Activated CD8-positive, alpha-beta memory T cell treated with anti-CD3 and anti-CD28 coated beads, Interleukin-2, amount 10 ng/mL, durations not matched to agents 7 days and 5 days (primary cell): ENCODE measurements at regions not wholly inside any gene's neighbourhood (a gene's known extent, or its start where the extent isn't known, plus 50 kb on each side); places are given as distances from the start of the nearest gene placed in this dataset.

Experiments
- ATAC-seq: fragments of 150-1000 bp; cut with Tn5 transposase; one replicate; pipeline ENCODE4 v1.10.0; 2021; ENCODE audit warnings: moderate library complexity
- CTCF ChIA-PET: fragments of 350-600 bp; sonication (Branson Sonifier 250); formaldehyde crosslinking; loops from one replicate; lab custom pipeline; 2021; ENCODE audit warnings: antibody characterized with exemption; lab: Charles Lee
- DNase-seq: peaks from one replicate; pipeline ENCODE4 v3.0.0-alpha.2; 2020
- H3K27ac Mint-ChIP-seq: one replicate; pipeline ENCODE4 v1.8.0; 2021; ENCODE audit warnings: mild to moderate bottlenecking, mixed read lengths
- H3K27me3 Mint-ChIP-seq: one replicate; pipeline ENCODE4 v1.8.0; 2021; ENCODE audit warnings: mixed read lengths
- H3K36me3 Mint-ChIP-seq: one replicate; pipeline ENCODE4 v1.8.0; 2021; ENCODE audit warnings: mild to moderate bottlenecking, mixed read lengths
- H3K4me1 Mint-ChIP-seq: one replicate; pipeline ENCODE4 v1.8.0; 2021; ENCODE audit warnings: mixed read lengths
- H3K4me3 Mint-ChIP-seq: one replicate; pipeline ENCODE4 v1.8.0; 2021; ENCODE audit warnings: mild to moderate bottlenecking, moderate library complexity, mixed read lengths
- H3K9me3 Mint-ChIP-seq: one replicate; pipeline ENCODE4 v1.8.0; 2022; ENCODE audit warnings: low read depth, mixed read lengths

DNA sequence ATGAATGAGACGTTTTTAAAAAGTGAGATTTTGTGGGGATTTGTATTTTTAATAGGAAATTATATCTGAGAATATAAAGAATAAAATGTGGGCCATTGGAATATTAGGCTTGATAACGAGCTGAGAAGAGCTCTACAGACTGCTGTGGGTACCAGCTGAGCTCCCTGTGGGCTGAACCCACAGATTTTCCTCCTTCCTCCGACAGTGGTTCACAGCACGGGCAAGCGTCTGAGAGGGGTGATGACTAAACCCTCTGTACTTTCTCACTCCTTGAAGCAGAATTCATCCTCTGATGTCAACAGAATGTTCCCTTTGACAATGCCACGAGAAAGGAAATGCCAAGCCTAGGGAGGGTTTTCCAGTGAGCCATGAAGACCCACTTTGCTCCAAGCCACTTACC, 102.7 kb upstream of the AJAP1 start:
- ATAC-seq (no peak), DNase-seq (no peak)
- Mint-ChIP-seq H3K4me3 (no peak overlapping the region), H3K9me3 (no peaks in the 10 kb centered on the region), H3K27ac (no peak overlapping the region), H3K36me3 (no peaks in the 10 kb centered on the region), H3K4me1 (no peaks in the 10 kb centered on the region), H3K27me3 (no peaks in the 10 kb centered on the region)
- CTCF ChIA-PET = interaction anchor here (0.7 kb wide), 1 partner anchor 34 kb away, joined by 3 read pairs; no protein-coding TSS in a partner anchor

DNA sequence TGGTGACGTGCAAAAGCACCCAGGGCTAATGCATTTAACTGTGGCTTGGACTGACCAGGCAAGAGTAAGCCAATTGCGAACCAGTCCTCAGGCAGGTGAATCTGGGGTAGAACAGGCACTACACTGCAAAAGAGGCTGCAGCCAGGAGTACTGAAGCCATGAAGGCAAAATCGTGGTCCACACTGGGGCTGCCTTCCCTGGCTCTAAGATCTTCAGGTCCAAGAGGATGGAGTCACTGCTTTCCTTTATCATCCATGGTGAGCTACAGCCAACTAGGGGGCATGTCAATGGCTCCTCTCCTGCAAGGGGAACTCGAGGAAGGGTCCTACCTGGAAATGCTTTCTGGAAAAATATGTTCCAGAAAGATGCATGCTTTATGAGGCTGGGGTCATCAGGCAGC, 100.6 kb upstream of the AJAP1 start:
- Mint-ChIP-seq H3K4me3 (no peak overlapping the region), H3K36me3 (no peaks in the 10 kb centered on the region), H3K27me3 (no peaks in the 10 kb centered on the region), H3K4me1 (no peaks in the 10 kb centered on the region), H3K9me3 (no peaks in the 10 kb centered on the region), H3K27ac (no peak overlapping the region)
- no peak for DNase-seq
- CTCF ChIA-PET = no interaction called here
- ATAC-seq = no peak

DNA sequence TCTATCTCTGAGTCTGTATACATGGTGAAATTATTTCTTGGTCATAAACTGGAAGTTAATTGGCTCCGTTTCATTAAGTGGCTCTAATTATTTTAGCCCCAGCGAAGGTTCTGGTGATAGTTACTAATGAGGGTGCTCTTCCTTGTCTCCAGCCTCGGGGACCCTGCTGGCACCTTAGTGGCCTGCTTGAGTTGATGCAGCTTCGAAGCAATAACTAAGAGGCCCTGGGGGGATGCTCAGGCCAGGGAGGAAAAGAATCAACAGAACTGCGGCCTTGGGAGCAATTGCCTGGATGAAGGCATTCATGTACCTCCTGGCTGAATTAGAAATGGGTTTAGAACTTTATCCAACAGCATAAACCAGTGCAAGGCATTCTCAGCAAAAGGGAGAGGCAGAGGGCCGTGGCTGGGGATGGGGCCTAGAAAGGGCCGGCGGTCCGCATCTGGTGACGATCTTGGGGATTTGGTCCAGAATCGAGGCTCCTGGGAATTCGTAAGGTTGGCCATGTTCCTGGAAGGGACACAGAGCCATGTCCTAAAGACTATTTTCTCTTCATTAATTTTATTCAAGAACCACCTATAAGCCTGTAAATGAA, 100.0 kb upstream of the AJAP1 start:
- no peak overlapping the region for H3K27ac Mint-ChIP-seq
- CTCF ChIA-PET = no interaction called here
- no peaks in the 10 kb centered on the region for H3K27me3 Mint-ChIP-seq
- DNase-seq (no peak), ATAC-seq (no peak)
- H3K4me1 Mint-ChIP-seq = no peaks in the 10 kb centered on the region
- no peak overlapping the region for H3K4me3 Mint-ChIP-seq
- no peaks in the 10 kb centered on the region for H3K36me3 Mint-ChIP-seq
- H3K9me3 Mint-ChIP-seq = no peaks in the 10 kb centered on the region

DNA sequence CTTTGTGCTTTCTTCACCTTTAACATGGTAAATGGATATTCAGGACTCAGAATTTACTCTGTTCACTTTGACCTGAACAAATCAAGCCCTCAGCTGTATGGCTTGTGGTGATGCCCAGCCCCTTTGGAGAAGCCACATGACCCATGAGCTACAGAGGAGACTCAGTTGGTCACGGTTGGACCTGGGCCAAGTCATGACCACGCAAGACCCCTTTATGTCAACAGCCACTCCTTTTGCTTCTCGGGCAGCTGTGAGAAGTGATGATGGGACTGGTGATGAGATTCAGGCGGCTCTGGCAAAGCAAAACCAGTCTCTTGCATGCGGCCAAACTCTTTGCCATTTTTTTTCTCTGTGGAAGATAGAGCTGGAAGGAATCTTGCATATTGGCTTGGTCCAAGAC, 96.5 kb upstream of the AJAP1 start:
- H3K9me3 Mint-ChIP-seq = no peaks in the 10 kb centered on the region
- H3K27ac Mint-ChIP-seq = no peak overlapping the region
- CTCF ChIA-PET = no interaction called here
- no peaks in the 10 kb centered on the region for H3K36me3 Mint-ChIP-seq
- H3K4me1 Mint-ChIP-seq = no peaks in the 10 kb centered on the region
- no peaks in the 10 kb centered on the region for H3K27me3 Mint-ChIP-seq
- ATAC-seq (no peak), DNase-seq (no peak)
- no peak overlapping the region for H3K4me3 Mint-ChIP-seq

DNA sequence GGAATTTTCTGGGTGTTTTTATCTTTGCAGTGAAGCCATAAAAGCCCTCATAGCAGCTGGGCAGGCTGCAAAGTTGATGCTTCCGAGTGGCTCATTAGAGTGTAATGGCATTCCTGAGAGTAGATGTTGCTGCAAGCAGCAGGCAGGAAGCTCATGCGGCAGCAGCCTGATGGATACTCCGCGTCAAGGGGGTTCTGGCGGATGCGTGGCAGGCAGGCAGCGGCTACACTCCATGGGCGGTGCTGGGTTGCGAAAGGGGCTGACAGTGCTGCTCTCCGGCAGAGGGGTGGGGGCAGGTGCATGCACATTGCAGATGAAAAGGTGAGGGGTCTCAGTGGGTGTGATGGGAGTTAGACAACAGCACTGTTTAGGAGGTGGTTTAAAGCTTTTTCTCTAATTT, 93.2 kb upstream of the AJAP1 start:
- Mint-ChIP-seq H3K27ac (no peak overlapping the region), H3K36me3 (no peaks in the 10 kb centered on the region), H3K4me1 (no peaks in the 10 kb centered on the region), H3K4me3 (no peak overlapping the region), H3K9me3 (no peaks in the 10 kb centered on the region), H3K27me3 (no peaks in the 10 kb centered on the region)
- ATAC-seq = no peak
- DNase-seq = no peak
- CTCF ChIA-PET = no interaction called here

DNA sequence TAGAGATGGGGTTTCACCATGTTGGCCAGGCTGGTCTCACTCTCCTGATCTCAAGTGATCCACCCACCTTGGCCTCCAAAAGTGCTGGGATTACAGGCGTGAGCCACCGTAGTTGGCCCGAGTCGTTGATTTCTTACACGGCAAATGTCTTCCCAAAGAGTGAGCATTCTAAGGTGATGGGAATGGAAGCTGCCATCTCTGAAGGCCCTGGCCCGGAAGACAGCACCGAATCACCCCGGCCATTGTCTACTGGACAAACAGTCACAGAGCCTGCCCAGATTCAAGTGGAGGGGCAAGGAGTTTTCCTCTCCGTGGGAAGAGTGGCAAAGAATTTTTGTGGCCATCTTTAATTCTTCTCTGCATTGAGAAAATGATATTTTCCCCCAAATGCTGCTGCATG, 92.1 kb upstream of the AJAP1 start:
- ATAC-seq = no peak
- Mint-ChIP-seq H3K4me3 (no peak overlapping the region), H3K27me3 (no peaks in the 10 kb centered on the region), H3K9me3 (no peaks in the 10 kb centered on the region), H3K27ac (no peak overlapping the region), H3K4me1 (no peaks in the 10 kb centered on the region), H3K36me3 (no peaks in the 10 kb centered on the region)
- CTCF ChIA-PET = no interaction called here
- DNase-seq = no peak

DNA sequence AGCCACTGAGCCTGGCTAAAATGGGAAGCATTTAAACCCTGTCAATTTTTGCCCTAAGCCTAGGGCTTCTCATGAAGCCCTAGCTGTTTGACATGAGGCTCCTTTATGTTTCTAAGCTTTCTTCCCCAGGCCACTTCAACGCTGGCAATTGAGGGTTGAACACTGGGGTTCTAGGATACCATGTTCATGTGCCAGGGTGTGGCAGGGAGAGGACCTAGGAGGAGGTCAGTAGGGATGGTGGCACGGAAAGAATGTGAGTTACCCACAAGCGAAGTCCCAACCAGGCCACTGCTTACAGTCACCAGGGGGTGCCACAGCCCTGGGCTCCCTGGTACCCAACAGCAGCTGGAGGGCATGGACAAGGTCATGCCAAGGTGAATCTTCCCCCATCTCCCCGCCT, 90.8 kb upstream of the AJAP1 start:
- CTCF ChIA-PET = no interaction called here
- Mint-ChIP-seq H3K36me3 (no peaks in the 10 kb centered on the region), H3K4me3 (no peak overlapping the region), H3K9me3 (no peaks in the 10 kb centered on the region), H3K4me1 (no peaks in the 10 kb centered on the region), H3K27me3 (no peaks in the 10 kb centered on the region), H3K27ac (no peak overlapping the region)
- DNase-seq (no peak), ATAC-seq (no peak)

DNA sequence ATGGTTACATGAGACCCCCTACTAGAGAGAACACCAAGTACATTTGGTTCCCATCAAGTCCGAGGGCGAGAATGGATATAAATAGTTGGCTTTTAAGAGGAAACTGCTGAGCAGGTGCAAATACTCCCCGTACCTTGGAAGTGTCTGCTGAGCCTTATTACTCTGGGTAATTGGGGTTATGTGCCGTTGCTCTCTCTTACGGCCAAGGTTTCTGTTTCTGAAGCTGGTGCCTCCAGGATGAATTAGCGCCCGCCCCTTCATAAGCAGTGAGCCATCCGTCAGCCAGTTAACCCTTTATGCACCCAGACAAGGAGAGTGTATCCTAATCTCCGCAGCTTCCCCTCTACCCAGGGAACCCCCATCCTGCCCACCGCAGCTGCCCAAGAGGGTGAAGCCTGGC, 90.4 kb upstream of the AJAP1 start:
- CTCF ChIA-PET = no interaction called here
- DNase-seq = no peak

DNA sequence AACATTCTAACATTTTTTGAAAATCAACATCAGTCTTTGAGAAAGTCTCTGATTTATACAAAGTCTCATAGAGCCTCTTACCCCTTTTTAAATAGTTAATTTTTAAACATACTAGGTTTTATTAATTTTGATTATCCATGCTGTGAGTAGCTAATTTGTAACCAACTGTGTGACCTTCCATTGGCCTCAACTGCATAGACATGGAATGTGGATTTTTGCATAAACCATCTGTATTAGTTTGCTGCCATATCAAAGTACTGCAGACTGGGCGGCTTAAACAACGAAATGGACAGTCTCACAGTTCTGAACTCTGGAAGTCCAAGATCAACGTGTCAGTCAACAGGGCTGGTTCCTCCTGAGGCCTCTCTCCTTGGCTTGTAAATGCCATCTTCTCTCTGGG, 89.2 kb upstream of the AJAP1 start:
- ATAC-seq (no peak), DNase-seq (no peak)
- Mint-ChIP-seq H3K27ac (no peak overlapping the region), H3K36me3 (no peaks in the 10 kb centered on the region), H3K4me3 (no peak overlapping the region), H3K4me1 (no peaks in the 10 kb centered on the region), H3K27me3 (no peaks in the 10 kb centered on the region), H3K9me3 (no peaks in the 10 kb centered on the region)
- CTCF ChIA-PET = no interaction called here

More for the DNA sequence above, 90.4 kb upstream of the AJAP1 start:
- no peak for ATAC-seq
- H3K9me3 Mint-ChIP-seq = no peaks in the 10 kb centered on the region
- H3K36me3 Mint-ChIP-seq = no peaks in the 10 kb centered on the region
- no peak overlapping the region for H3K27ac Mint-ChIP-seq
- no peaks in the 10 kb centered on the region for H3K27me3 Mint-ChIP-seq
- H3K4me1 Mint-ChIP-seq = no peaks in the 10 kb centered on the region
- no peak overlapping the region for H3K4me3 Mint-ChIP-seq

DNA sequence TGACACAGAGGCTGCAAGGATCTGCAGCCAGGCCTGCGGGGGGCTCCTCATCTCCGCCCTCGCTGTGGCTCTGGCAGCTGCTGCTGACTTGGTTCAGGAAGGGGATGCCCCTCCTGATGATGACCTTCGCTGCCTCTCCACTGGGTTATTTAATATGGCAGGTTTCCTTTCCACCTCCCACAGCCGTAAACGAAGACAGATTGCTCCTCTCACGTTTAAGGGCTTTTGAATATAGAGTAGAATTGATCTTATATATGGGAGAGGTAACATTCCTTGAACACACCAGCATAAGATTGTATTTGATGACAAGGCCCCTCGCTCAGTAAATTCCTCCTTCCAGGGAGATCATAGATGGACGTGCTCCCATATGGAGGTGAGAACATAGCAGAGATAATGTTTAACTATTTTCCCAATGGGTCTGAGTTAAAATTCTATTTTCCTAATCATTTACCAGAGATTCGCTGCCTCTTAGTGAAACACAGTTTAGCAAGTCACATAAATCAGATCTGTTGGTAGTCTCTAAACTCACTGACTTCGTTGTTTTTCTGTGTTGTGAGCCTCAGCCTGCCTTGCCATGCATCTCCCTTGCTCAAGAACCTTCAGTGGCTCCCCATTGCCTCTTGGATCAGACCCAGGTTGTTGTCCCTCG, 88.5 kb upstream of the AJAP1 start:
- ATAC-seq (no peak), DNase-seq (no peak)
- CTCF ChIA-PET = no interaction called here
- no peak overlapping the region for H3K27ac Mint-ChIP-seq
- H3K4me3 Mint-ChIP-seq = no peak overlapping the region
- no peaks in the 10 kb centered on the region for H3K36me3 Mint-ChIP-seq
- no peaks in the 10 kb centered on the region for H3K27me3 Mint-ChIP-seq
- no peaks in the 10 kb centered on the region for H3K4me1 Mint-ChIP-seq
- no peaks in the 10 kb centered on the region for H3K9me3 Mint-ChIP-seq

DNA sequence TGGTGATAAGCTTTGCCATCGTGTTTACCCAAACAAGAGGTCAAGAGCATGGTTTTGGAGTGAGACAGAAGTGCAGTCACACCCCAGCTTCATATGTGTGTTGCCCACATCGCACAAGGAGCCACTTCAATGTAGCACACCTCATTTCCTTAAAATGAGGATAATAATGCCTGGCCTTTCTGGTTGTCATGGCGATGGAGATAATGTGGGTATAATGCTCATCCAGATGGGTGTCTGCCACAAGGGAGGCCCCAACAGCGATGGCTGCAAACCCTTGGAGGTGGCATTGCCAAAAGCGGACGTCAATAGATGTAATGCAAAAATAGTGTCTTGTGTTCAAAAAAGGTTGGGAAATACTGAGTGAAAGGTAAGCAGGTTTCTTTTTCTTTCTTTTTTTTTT, 83.1 kb upstream of the AJAP1 start:
- no peaks in the 10 kb centered on the region for H3K4me1 Mint-ChIP-seq
- ATAC-seq = no peak
- no peaks in the 10 kb centered on the region for H3K9me3 Mint-ChIP-seq
- CTCF ChIA-PET = no interaction called here
- no peak overlapping the region for H3K27ac Mint-ChIP-seq
- H3K36me3 Mint-ChIP-seq = no peaks in the 10 kb centered on the region
- no peak overlapping the region for H3K4me3 Mint-ChIP-seq
- no peak for DNase-seq
- H3K27me3 Mint-ChIP-seq = peaks cover 7% of the 10 kb centered on the region

DNA sequence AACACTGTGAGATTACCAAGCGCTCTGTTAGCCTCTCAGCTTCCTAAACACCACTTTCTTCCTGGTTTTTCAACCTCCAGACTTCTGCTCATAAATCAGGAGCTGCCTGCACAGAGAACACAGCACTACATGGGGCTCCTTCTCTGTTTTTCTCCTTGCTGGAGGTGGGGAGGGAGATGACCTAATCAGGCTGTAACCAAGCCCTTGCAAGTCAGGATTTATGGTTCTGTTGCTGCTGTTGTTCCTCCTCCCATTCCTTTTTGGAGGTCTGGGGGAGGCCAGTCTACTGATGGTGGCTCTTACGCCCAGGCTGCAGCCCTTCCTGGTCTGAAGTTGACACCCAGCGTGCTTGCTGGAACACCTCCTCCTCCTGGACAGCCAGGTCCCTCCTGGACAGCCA, 80.9 kb upstream of the AJAP1 start:
- H3K4me3 Mint-ChIP-seq = no peak overlapping the region
- DNase-seq (no peak), ATAC-seq (no peak)
- H3K36me3 Mint-ChIP-seq = no peaks in the 10 kb centered on the region
- no peaks in the 10 kb centered on the region for H3K4me1 Mint-ChIP-seq
- no peaks in the 10 kb centered on the region for H3K9me3 Mint-ChIP-seq
- H3K27ac Mint-ChIP-seq = no peak overlapping the region
- CTCF ChIA-PET = interaction anchor here (1.0 kb wide), 1 partner anchor 12 kb away, joined by 4 read pairs; no protein-coding TSS in a partner anchor
- peaks cover 7% of the 10 kb centered on the region for H3K27me3 Mint-ChIP-seq

DNA sequence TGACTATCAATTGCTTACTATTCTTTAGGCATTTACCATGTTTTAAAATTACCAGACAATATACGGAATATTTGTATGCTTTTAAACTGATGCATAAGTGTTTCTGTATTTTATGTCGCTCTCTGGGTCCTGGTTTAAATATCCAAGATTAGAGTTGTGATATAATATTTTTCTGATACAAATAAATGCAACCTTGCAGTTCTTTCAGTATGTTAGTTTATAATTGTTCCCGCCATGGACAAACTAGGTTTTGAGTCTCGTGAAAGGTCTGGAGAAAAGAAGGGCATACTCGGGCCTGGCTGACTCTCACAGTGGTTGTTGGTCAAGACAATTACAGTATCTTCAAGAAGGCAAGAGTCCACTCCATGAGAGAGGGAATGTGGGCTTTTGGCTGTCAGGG, 72.6 kb upstream of the AJAP1 start:
- Mint-ChIP-seq H3K9me3 (no peaks in the 10 kb centered on the region), H3K4me1 (no peaks in the 10 kb centered on the region), H3K27me3 (peaks cover 31% of the 10 kb centered on the region), H3K36me3 (no peaks in the 10 kb centered on the region), H3K4me3 (no peak overlapping the region), H3K27ac (no peak overlapping the region)
- ATAC-seq (no peak), DNase-seq (no peak)
- CTCF ChIA-PET = no interaction called here

DNA sequence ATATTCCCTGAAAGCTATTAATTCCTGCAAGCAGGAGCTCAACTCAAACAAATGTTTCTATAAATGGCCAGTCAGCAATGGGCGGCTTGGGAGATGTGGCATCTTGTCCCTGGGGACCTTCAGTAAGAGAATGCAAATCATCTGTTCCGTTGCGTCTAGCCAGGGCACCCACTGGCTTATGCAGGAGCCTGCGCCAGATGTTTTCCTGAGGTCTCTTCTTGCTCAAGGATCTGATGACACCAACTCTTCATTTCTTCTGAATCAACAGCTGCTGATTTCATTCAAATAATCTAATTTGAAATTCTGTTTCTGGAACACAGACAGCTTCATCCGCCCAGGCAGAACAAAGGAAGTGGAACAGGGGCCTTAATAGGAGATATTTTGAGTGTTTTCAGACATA, 70.0 kb upstream of the AJAP1 start:
- CTCF ChIA-PET = interaction anchor here (1.1 to 1.3 kb wide), 2 partner anchors 11 to 33 kb away, joined by 3 to 5 read pairs; no protein-coding TSS in a partner anchor
- no peak overlapping the region for H3K4me3 Mint-ChIP-seq
- no peaks in the 10 kb centered on the region for H3K4me1 Mint-ChIP-seq
- peaks cover 31% of the 10 kb centered on the region for H3K27me3 Mint-ChIP-seq
- ATAC-seq = no peak
- no peaks in the 10 kb centered on the region for H3K9me3 Mint-ChIP-seq
- H3K36me3 Mint-ChIP-seq = no peaks in the 10 kb centered on the region
- DNase-seq = no peak
- no peak overlapping the region for H3K27ac Mint-ChIP-seq
